NCI-H226 (cell line): ENCODE measurements at regions not wholly inside any gene's neighbourhood (a gene's known extent, or its start where the extent isn't known, plus 50 kb on each side); places are given as distances from the start of the nearest gene placed in this dataset.

Experiments used
- DNase-seq: peaks from one replicate; pipeline ENCODE4 v3.0.0-alpha.2; 2015

DNA sequence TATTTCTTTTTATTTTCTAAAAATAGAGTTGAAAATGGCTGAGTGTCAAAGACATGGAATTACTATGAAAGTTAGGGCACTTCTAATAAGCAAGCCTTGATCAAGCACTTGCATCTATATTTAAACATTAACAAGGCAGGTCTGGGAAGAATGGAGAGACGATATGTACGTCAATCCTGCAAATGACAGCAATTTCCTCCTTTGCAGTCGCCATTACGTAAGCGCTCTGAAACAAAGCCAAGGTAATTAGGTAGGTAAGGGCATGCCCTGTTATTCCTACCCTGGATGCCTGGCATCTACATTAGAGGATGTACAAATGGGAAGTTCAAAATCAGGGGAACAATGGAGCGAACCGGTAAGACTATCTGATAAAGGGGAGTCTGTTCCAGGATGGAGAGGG lies 664.0 kb upstream of the ARGLU1 start:
- DNase-seq: no peak

DNA sequence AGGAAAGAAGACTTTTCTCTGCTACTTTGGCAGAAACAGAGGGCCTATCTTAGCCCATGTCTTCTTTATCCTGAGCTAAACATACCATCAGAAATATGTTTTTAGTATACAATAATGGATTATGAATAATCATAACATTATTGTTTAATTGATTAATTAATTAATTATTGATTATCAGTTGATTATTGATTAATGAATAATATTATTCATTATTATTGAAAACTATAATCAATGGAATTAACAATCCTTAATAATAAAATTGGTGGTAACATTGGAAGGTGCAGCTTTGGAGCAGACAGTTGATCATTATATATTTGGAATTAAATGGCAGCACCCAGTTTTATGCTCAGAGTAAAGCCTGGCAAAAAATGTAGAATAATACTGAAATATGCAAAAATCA lies 655.9 kb upstream of the ARGLU1 start:
- DNase-seq: no peak

DNA sequence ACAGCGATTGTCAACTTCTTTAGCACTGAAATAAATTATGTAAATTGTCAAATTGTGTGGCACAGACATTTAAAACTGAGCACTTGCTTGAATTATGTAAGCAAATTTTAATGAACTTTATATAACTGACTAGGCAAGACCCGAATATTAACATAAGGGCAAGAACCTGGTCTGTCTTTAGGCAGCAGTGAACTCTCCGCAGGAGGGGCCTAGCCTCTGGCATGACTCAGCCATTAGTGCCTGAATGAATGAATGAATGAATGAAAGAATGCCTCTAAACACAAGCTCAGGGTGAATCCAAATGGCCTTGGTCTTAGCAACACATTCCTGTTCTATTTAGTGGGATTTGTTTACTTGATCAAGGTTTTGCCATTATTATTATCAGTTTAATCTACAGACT lies 654.7 kb upstream of the ARGLU1 start:
- no peak for DNase-seq

DNA sequence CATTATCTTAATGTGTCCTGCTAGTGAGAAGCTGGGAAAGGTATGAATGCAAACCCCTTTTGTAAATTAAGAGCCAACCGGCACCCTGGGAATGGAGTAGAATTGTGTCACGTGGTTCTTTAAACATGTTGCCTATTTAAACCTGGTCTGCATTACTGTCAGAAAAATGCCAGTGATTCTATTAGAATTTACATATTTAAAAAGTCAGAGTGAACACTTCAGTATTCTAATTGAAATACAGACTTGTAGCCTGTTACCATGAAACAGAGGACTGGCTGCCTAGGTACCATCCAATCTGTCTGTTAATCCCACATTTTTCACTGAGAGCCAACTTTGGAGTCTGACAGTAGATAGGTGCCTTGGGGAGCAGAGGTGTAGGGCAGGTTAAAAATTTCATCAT lies 652.3 kb upstream of the ARGLU1 start:
- DNase-seq: no peak

DNA sequence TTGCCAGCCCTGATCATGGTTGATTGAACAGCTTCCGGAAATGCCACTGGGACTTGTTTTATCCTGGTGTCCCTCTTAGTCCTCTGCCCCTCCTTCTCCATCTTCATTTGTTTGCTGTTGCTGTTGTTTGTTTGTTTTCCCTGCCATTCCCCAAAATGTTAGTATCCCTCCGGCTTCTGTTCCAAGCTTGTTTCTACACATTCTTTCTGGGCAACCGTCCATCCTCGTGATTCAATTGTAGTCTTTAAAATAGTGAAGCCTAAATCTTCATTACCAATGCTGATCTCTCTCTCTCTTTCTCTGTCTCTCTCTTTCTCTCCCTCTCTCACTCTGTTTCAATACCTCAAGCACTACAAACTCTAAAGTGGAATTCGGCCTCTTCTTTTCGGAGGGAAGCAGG lies 649.3 kb upstream of the ARGLU1 start:
- no peak for DNase-seq

DNA sequence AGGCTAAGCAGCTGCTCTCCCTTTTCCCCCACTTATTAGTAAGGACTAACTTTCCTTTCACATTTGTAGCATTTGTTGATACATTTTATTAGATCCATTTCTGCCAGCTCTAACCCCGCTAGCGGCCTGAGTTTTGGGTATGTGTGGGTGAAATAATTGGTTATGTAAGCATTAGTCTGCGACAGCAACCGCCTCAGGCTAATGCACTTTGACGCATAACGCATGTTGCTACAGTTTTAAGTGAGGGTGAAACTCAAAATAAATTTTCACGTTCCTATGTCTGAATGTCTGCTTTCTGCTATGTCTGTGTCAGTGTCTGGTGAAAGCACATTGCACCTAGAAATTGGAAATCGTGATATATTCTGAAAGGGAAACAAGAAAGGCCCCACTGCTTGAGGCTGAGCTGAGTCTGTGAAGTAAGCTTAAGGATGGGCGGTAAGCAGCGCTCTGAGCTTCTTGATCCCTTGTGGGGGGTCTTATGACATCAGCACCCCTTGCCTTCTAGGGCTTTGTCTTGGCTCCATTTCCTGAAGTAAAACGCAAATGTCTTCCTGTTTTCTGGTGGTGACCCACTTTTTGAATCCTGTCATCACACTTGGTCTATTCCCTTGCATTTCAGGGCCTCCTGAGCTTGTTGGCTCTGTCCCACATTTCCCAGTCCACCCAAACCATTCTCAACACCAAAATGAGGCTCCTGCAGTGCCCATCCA lies 648.3 kb upstream of the ARGLU1 start:
- no peak for DNase-seq

DNA sequence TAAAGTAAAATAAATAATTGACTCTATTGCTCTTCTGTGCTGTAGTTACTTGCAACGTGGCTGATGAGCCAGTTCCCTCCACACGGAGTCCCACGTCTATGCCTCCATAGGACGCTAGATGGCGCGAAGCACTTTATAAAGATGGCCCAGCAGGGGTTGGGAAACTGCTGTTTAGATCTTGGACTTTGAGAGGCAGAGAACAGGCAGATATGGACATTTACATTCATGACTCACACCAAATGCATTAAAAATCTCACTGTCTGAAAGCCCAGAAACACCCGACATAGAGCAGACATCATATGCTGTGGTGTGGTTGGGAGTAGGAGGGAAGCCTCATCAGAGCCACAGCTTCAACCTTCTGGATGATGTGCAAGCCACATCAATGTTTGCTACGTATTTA lies 643.1 kb upstream of the ARGLU1 start:
- DNase-seq: peak; percentile 90

DNA sequence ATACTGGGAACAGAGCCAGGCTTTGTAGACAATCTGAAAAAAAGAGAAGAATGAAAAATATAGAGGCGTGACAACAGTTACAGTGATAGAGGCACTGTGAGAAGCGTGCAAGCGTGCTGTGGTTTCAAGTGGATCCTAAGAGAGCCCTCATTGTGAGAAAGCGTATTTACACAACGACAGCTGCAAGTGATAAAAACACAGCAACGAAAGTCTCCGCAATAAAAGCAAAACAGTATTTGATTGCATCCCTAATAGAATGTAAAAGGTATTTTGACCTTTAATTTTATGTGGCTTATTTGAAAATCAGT lies 642.7 kb upstream of the ARGLU1 start:
- DNase-seq: no peak

DNA sequence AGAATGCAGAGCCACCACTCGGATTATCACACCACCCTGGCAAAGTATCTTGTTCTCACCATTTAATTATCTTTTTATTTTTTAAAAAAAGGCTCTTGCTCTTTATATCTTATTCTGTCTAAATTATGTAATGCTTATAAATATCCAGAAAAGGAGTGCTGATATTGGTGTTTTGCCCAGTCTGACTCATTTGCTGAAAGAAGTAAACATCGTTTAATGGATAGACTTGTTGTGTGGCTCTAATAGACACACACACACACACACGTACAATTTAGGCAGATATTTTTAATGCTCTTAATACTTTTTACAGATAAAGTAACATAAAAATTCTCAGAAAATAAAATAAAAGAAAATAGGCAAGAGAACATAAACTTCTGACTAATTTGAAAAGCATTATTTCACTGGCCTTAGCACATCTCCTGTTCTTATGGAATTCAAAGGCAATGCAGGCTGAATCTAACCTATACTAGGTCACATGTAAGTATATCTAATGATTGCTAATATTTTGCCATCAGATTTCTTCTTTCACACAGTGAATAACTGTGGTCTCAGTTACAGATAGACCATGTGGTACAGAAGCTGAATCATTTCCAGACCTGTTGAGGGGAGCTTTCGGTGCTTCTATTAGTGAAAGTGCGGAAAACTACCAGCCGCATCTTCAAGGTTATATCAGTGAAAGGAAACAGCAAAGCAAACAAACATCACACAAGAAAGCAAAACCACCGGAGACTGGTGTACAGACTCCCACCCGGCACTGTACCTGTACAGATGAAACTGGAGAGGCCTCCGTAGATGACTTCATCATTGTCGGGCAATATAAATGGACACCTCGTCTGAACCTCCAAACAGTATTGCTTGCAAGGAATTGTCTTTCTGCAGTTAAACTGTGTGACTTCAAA lies 642.1 kb upstream of the ARGLU1 start:
- no peak for DNase-seq

DNA sequence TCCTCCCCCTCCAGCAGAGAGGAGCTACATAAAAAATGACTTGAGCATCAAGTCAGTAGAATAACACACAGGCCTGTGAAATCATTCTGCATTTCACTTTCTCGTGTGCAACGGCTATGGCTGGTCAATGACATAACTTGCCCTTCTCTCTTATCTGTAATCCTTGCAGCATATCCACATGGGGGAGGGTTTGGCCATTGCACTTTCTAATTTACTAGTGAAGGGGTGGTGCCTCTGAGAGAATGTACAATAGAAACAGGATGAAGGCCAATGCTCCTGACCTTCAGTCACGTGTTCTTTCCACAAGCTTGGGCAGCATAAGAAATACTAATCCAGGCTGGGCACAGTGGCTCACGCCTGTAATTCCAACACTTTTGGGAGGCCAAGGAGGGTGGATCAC lies 641.0 kb upstream of the ARGLU1 start:
- DNase-seq: peak; percentile 25

DNA sequence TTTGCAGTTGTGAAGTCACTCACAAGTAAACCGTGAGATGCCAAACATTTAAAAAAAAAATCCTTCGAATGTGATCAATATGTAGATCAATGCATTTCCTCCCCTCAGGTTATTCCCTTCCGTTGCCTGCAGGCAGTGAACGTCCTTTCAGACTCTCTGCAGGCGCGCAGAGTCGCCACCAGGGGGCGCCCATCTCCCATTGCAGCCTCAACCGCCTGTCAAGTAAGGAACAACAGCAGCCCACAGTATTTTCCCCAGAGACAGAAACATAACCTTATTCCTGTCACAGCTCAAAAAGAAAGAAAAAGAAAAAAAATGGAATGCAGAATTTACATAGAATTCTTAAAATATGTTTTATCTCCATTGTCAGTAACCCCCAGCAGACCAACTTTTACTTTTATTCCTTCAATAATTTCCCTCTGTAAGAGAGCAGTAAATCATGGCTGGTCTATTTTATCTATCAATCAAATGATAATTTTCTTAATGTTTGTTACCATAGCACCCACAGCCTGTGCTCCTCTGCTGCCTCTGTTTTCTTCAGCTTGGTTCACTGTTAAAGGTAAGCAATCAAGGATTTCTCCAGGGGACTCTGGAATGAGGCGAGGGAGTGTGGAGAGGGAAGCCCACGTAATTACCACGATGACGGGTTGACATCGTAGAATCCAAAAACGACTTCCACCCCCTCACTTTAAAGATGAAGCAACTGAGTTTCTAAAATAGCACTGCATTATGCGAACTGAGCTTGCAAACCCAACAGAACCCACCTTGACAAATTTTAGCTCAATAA lies 637.6 kb upstream of the ARGLU1 start:
- peak; percentile 52 for DNase-seq

DNA sequence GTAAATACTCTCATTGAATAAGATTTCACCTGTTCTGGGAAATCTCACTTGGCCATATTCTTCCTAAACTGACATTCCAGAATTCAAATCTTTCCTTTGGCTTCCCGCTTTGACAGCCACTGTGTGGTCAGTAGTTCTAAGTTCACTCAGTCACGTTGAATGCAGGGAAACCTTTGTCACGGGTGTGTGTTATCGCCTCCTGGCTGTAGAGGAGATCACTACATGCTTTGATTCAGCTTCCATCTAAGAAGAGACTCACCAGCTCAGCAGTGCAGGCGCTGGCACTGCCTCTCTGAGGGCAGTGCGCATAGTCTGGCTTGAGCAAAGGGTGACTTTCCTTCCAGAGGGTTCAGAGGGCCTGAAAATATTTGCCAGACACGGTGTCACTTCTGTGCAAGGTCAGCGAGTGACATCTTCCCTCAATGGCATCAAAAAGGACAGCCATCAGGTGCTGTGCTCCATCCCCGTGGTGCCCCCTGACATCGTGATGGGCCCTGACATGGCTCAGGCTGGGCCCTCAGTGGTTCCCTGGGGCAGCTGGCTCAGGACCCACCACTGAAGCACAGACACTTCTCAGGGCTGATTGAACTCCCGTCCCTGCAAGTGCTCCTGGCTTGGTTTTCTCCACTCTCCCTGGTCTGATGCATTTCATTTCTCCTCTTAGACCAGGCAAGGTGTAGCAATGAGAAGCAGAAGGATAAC lies 635.4 kb upstream of the ARGLU1 start:
- DNase-seq: no peak

DNA sequence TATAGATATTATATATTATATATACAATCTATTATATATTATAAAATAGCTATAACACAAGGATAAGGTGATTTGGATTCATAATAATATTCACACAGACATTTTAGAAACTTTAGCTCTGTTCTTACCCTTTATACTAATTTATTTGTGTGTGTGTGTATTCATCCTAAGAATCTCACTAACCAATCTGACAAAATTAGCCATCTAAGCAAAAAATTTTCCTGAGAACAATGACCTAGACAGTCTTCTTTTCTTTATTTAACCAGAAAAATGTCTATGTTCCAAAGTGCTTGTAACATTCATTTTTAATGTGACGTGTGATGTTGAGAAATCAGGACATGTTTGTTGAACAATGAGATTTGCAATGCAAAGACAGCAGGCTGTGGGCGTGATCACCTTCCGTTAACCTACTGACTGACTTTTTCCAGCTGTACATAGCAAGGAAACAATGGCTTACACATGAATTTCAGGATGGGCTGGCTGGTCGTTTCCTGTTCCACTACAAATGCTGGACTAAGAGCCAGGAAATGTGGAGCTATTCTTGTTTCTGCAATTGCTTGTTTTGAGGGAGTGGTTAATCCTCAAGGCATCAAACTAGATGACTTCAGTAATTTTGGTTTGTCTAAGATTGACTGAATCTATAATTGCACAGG lies 634.6 kb upstream of the ARGLU1 start:
- DNase-seq: no peak

DNA sequence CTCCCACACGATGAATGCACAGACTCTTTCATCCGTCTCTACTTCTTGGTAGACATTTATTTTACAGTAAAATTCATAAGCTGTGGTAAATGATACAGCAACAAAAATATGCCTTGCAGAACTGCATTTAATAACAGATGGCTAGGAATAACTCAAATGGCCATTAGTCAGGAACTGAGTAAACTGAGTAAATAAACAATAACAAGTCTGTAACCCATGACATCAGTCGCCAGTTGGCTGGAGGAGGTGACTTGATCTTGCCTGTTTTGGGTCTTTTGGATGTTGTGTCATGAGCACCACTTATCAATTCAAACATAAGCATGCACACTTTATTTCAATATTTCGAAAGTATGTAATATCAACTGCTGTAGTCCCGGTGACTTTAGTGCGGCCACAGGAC lies 632.6 kb upstream of the ARGLU1 start:
- DNase-seq: no peak

DNA sequence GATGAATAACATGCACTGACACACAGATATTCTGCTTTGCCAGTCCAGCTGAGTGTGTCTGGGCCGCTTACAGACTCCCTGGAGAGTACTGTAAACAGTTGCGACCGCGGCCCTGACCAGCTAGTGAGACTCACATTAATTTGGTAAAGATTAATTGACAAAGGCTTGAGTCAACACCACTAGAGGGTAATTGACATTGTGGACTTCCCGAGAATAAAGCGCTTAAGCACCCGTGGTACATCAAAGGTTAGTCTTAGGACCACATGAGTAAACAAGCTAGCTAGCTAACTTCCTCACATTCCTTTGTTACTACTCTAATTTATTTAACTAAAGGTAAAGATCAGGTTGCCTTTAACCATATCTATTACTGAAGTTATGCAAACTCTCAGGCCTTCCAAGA lies 624.4 kb upstream of the ARGLU1 start:
- DNase-seq: no peak

DNA sequence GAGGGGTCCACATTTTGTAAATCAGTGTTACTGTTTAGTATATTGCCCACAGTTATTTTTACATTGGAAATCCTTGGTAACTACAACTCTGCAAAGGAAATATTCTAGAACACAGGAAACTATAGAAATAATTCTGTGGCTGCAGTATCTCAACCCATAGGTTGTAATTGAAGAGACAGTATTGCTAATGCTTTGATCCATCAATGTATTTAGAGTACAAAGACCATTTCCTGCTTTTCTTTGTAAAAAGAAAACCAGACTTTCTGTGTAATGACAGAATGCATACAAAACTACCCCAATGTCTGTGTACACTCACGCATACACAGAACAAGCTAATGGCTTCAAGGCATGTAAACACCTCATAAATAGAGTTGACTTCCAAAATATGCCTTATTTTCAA lies 622.1 kb upstream of the ARGLU1 start:
- no peak for DNase-seq

DNA sequence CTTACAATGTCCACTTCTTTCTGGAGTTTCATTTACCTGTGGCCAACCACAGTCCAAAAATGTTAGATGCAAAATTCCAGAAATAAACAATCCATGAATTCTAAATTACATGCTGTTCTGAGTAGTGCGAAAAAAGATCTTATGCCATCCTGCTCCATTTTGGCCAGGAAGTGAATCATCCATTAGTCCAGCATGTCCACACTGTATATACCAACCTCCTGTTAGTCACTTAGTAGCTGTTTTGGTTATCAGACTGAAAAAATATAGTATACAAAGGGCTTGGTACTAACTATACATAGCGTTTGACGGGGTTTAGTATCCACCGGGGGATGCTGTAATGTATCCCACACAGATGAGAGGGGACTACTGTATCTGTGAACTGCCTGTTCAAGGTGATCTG lies 618.0 kb upstream of the ARGLU1 start:
- peak; percentile 51 for DNase-seq

DNA sequence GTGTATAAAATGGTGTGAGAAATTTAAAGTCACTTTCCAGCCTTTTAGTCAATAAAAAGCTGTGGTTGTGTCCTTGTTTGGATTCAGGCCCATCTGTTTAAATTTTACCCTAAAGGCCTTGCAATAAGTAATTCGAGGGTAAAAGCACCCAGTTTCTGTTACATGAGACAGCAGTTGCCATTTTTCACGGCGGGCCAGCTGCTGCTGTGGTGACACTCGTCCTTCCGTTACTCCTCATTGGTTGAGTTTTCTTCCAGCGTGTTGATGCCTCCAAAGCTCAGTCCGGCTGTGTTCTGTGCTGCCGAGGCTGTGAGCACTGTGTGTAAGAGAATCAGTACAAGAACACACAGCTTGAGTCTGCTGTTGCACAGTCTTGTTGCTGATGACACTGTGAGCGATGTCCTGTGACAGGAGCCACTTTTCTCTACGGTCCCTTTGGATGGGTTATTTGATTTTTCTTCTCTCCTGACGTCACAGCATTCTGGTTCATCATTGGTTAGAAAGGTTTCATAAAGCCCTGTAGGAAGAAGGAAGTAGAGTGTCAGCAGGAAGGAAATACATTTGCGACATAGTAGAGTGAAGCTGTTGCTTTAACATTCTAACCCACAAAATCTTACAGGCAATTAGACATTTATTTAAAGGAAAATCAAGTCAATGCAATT lies 602.5 kb upstream of the ARGLU1 start:
- no peak for DNase-seq

DNA sequence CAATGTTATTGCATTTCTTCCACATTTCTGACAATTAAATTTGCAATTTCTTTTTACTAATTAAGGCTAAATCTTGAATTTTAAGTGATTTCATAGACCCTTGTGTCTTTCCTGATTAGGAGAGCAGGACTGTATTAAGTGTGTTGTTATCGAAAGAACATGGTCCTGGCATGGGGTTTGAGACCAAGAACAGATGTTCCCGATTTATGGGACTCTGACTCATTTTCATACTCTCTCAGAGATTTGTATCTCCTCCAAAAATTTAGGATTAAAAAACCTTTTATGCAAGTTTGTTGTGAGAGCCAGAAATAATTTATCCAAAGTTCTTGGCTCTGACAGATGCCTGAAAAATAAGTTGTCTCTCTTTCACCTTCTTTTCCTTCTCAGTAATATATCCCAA lies 589.3 kb upstream of the ARGLU1 start:
- DNase-seq: no peak

DNA sequence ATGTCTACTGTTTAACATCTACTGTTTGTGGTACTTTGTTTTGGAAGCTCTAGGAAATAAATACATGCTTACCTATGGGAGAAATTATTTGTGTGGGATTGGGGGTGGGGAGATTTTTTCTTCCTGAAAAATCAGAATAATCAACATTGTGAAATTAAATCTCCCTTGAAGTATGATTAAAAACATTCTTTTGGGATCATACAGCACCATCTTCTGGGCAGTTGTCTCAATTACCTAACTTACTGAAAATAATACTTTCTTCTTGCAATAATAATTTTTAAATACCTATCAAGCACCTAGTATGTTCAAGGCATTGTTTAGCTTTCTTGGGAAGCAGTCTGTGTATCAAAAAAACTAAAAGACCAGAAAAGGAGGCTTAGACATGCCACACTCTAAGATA lies 576.5 kb upstream of the ARGLU1 start:
- DNase-seq: no peak

DNA sequence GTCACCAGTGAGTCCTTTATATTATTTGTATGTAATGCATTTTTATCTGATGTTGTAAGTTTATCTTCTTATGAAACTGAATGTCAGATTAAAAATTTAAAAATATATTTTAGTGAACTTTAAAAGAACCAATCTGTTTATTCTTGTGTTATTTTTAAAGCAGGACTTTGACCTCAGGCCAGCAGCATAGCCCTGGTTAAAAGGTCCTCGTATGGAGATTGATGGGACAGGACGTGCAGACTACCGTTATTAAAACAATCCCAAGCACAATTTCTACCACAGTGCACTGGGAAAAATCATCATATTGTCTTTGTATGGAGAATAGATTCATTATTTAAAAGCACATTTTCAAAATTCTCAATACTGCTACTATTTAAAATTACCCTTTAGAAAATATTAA lies 573.8 kb upstream of the ARGLU1 start:
- no peak for DNase-seq

DNA sequence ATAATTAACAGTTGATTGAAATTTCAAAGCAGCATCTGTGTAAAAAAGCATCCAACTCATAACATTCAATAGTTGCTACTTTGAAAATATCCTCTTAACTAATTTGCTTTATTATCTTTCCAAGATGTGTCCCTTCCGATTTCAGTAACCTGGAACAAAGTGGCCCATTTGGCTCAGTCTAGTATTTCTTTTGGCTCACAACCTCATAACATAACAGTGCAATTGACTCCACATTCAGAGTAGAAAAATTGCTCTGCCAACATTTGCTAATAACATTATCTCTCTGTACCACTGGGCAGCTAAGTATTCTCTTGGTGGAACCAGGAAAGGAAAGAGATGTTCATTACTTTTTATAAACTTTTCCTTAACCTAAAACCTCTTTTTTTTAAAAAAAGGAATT lies 571.1 kb upstream of the ARGLU1 start:
- no peak for DNase-seq
